K562 (cell line): ENCODE measurements at regions not wholly inside any gene's neighbourhood (a gene's known extent, or its start where the extent isn't known, plus 50 kb on each side); places are given as distances from the start of the nearest gene placed in this dataset.
A peak's percentile ranks its signal among the peaks of the same experiment; 100 is the strongest.

Experiments
- ATAC-seq: fragments of 200-7000 bp; cut with Tn5 transposase; 3 replicates; pipeline ENCODE4 v1.9.1; 2020; ENCODE audit warnings: moderate library complexity
- BruUV-seq: library from RNA; stranded (reverse); fragments of 400-500 nt; replicated peaks from 2 replicates; lab custom pipeline; 2021; lab: Mats Ljungman, UMichigan
- CTCF ChIA-PET: fragments of 300-600 bp; formaldehyde crosslinking; extraction: SDS; loops from one replicate; lab custom pipeline; 2021; ENCODE audit warnings: low intra/inter-chr PET ratio; lab: Yijun Ruan, JAX
- POLR2A ChIA-PET: fragments of 300-600, 350-650 bp; sonication (Branson Sonifier 250); formaldehyde crosslinking; extraction: SDS; loops from one replicate; lab custom pipeline; 2021; ENCODE audit warnings: antibody characterized with exemption, inconsistent platforms; lab: Yijun Ruan, JAX
- DNase-seq, 4 experiments: peaks; one replicate each; pipeline versions ENCODE4 v3.0.0 to v3.0.0-alpha.2; 2011 to 2018; ENCODE audit warnings: low spot score in 3 of 4, mixed read lengths in 3 of 4; ENCODE audit errors: extremely low read depth in 1 of 4
- FAIRE-seq: peaks from 2 replicates; lab custom pipeline; 2011; peaks lifted over from hg19 to GRCh38; lab: Jason Lieb, UNC
- H2AFZ ChIP-seq: 2 replicates; pipeline ENCODE4 v1.6.0; 2011; ENCODE audit warnings: low read depth, low read length, control low read depth, inconsistent platforms
- H3K27ac ChIP-seq: fragments of 200-600 bp; 3 replicates; pipeline ENCODE4 v1.8.0; 2011; ENCODE audit warnings: low read depth, mild to moderate bottlenecking, control low read depth, inconsistent platforms, low read length, moderate library complexity, mixed read lengths; ENCODE audit errors: extremely low read depth
- H3K27me3 ChIP-seq, 2 experiments: fragments of 300-600 bp in 1 of 2; 2 replicates in 1 of 2; 3 replicates in 1 of 2; pipeline versions ENCODE4 v1.6.0 to v1.8.0; 2011; ENCODE audit warnings: inconsistent platforms in 2 of 2, low read length in 2 of 2, mild to moderate bottlenecking in 1 of 2, mixed read lengths in 1 of 2, moderate library complexity in 1 of 2; ENCODE audit not compliant: control insufficient read depth in 2 of 2, insufficient read depth in 2 of 2
- H3K36me3 ChIP-seq: fragments of 300-600 bp; 3 replicates; pipeline ENCODE4 v1.8.0; 2011; ENCODE audit warnings: mild to moderate bottlenecking, low read length, inconsistent platforms; ENCODE audit not compliant: control insufficient read depth, insufficient read depth
- H3K4me1 ChIP-seq, 2 experiments: fragments of 200-600 bp in 1 of 2; replicated peaks in 1 of 2; 2 replicates in 1 of 2; 3 replicates in 1 of 2; pipeline versions ENCODE4 v1.5.1 to v1.8.0; 2011; ENCODE audit warnings: inconsistent platforms in 2 of 2, low read length in 2 of 2, mild to moderate bottlenecking in 1 of 2, mixed read lengths in 1 of 2, moderate library complexity in 1 of 2; ENCODE audit not compliant: control insufficient read depth in 2 of 2, insufficient read depth in 2 of 2
- H3K4me2 ChIP-seq: 2 replicates; pipeline ENCODE4 v1.6.1; 2011; ENCODE audit warnings: low read length, control low read depth, inconsistent platforms, mixed read lengths; ENCODE audit not compliant: insufficient read depth
- H3K4me3 ChIP-seq: fragments of 200-600 bp; sonication (generic), shearing (Covaris generic); 2 replicates; pipeline ENCODE4 v1.5.1; 2016; ENCODE audit warnings: control low read depth, inconsistent platforms
- H3K79me2 ChIP-seq: fragments of 200-600 bp; 3 replicates; pipeline ENCODE4 v1.8.0; 2011; ENCODE audit warnings: low read length, inconsistent platforms; ENCODE audit not compliant: control insufficient read depth, insufficient read depth
- H3K9ac ChIP-seq, 2 experiments: 2 replicates each; pipeline versions ENCODE4 v1.6.0 to v1.6.1; 2011; ENCODE audit warnings: low read depth in 2 of 2, low read length in 2 of 2, control low read depth in 1 of 2, inconsistent platforms in 1 of 2, mild to moderate bottlenecking in 1 of 2, mixed read lengths in 1 of 2; ENCODE audit not compliant: insufficient read depth in 1 of 2
- H3K9me1 ChIP-seq: one replicate; pipeline ENCODE4 v1.6.0; 2011; ENCODE audit warnings: inconsistent platforms, mild to moderate bottlenecking, low read length, moderate library complexity; ENCODE audit not compliant: control insufficient read depth, insufficient read depth
- H3K9me3 ChIP-seq: replicated peaks from 2 replicates; pipeline ENCODE4 v1.5.1; 2011; ENCODE audit warnings: low read depth, low read length, inconsistent platforms; ENCODE audit not compliant: control insufficient read depth, insufficient read depth
- H4K20me1 ChIP-seq: replicated peaks from 2 replicates; pipeline ENCODE4 v1.6.1; 2011; ENCODE audit warnings: low read length, inconsistent platforms, mixed read lengths; ENCODE audit not compliant: control insufficient read depth, insufficient read depth
- ATF3 ChIP-seq, 2 experiments: fragments of 450-650 bp in 1 of 2; sonication (generic) in 1 of 2; formaldehyde crosslinking in 1 of 2; IDR thresholded peaks in 1 of 2; conservative IDR thresholded peaks in 1 of 2; 2 replicates each; pipeline versions ENCODE4 v1.6.1 to v1.8.1; 2016 to 2023; ENCODE audit warnings: mild to moderate bottlenecking in 2 of 2, moderate library complexity in 2 of 2, inconsistent platforms in 1 of 2, missing genetic modification reagents in 1 of 2
- ZBTB11 ChIP-seq, 3 experiments: fragments of 200-800 bp in 1 of 3; fragments of 250-450 bp in 1 of 3; fragments of 450-650 bp in 1 of 3; sonication (Bioruptor Pico) in 1 of 3; sonication (Bioruptor generic) in 1 of 3; formaldehyde crosslinking in 1 of 3; IDR thresholded peaks; 2 replicates each; pipeline versions ENCODE4 v1.6.1 to v1.8.0; 2016 to 2022; ENCODE audit warnings: mild to moderate bottlenecking in 2 of 3, missing genetic modification characterization in 2 of 3, missing compliant biosample characterization in 1 of 3, moderate library complexity in 1 of 3
- WGBS: fragments of 100-300 bp; shearing (Covaris generic); methylation state at CpG from one replicate; pipeline ENCODE4 v1.1.6; 2016; ENCODE audit warnings: low coverage, mixed read lengths; ENCODE audit not compliant: insufficient coverage; ENCODE audit errors: missing lambda C conversion rate; 5-methylcytosine and 5-hydroxymethylcytosine counted together
- in situ Hi-C: fragments of 300-500 bp; cut with MboI; formaldehyde crosslinking; loops from 4 replicates; pipeline ENCODE4 v1.15.0; 2018; ENCODE audit warnings: inconsistent platforms, mixed read lengths
- intact Hi-C: fragments of 100-400 bp; cut with micrococcal nuclease; formaldehyde crosslinking; loops from 2 replicates; pipeline ENCODE4 v1.14.2; 2022

GRCh38 chr2:114038710-114039109, 148.8 kb downstream of the ACTR3 start:
- Histone ChIP-seq H3K4me2 (no peak overlapping the region), H3K9me3 (no peaks in the 10 kb centered on the region), H3K36me3 (no peaks in the 10 kb centered on the region), H2AFZ (no peak overlapping the region), H3K4me1 (no peaks in the 10 kb centered on the region), H4K20me1 (no peaks in the 10 kb centered on the region), H3K27me3 (no peaks in the 10 kb centered on the region), H3K4me3 (no peak overlapping the region), H3K27ac (no peak overlapping the region), H3K9me1 (no peaks in the 10 kb centered on the region), H3K9ac (no peak overlapping the region), H3K79me2 (no peaks in the 10 kb centered on the region)
- FAIRE-seq (no peak), ATAC-seq (no peak), DNase-seq (no peak)
- ChIA-PET CTCF (no interaction called here), POLR2A (no interaction called here)
- 0% methylated on average over 3 of the region's 3 CpGs for WGBS
- no TSS peak for BruUV-seq
- TF ChIP-seq ATF3 (IDR thresholded peaks at IDR 0.05) (peak; percentile 30; the same call in 1 of the 2 replicates), ATF3 (CRISPR knock-in tag; conservative IDR thresholded peaks at IDR 0.05) (no peak), ZBTB11 (CRISPR knock-in tag; IDR thresholded peaks at IDR 0.05) (no peak)
- intact Hi-C loops, result no loop called here
- in situ Hi-C loops, result no loop called here
